Heart left ventricle (tissue), 13 donors: ENCODE measurements at regions not wholly inside any gene's neighbourhood (a gene's known extent, or its start where the extent isn't known, plus 50 kb on each side); places are given as distances from the start of the nearest gene placed in this dataset.

ENCODE experiments used
- POLR2A ChIP-seq, 2 donors: fragments of 450-650 bp; IDR thresholded peaks; one replicate each; pipeline ENCODE4 v1.6.1; 2017; ENCODE audit warnings: antibody characterized with exemption in 2 of 2, mild to moderate bottlenecking in 2 of 2, moderate library complexity in 2 of 2
- TF ChIP-seq, protein P1 (sequence below), 12 donors: fragments of 200-600 bp; sonication (generic) in 4 of 12; IDR thresholded peaks; one replicate each; pipeline versions ENCODE4 v1.5.0 to v1.8.0; 2018 to 2022; ENCODE audit warnings: antibody characterized with exemption in 12 of 12, mild to moderate bottlenecking in 5 of 12
- donor health status: ischemic (EF 13 %, LVEDD 7.1; RV severe dilation, severe dysfunction).
- donor health status: DM: no; HTN: yes; CAD: no.
- donor health status: DM: no; HTN: no; CAD: no.
- donor health status: ischemic (EF 25% LVEDD 6.9; RV normal size, moderate dysfunction).
- donor health status: ischemic (EF 25% LVEDD 5.7; RV mildly dilated, moderate dysfunction).
- donor health status: ischemic (EF 35%, LVEDD 5.7; RV mildly dilated, moderate dysfunction).
- donor health status: nonischemic (EF 11% LVEDD 7.7; RV severe dilation, severe dysfunction).
- donor health status: DM: yes; HTN: yes; CAD: no.
- donor health status: PGD.
- donor health status: ischemic (EF 29% LVEDD 5.4; RV normal size, mild dysfunction).
- donor health status: nonischemic (EF 23%, LVEDD 6.1; RV moderate dilation, normal function).

DNA sequence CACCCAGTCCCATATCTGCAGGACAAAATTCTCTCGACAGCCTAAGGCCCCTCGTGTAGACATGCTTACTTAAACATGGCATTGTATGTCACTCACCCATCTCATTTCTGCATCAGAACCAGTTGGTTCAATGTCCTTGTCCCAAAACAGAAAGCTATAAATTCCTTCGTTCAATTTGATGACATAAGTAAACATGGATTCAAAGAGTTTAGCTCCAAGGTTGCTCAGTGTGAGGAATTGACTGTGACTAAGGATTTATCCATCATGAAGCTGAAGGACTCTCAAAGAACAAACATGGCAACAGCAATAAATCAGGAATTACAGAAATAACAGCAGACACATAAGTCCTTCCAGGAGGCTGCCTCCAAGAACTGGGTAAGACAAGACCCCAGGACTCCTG, 237.2 kb downstream of the TOMM20 start:
- TF ChIP-seq, protein P1, sequence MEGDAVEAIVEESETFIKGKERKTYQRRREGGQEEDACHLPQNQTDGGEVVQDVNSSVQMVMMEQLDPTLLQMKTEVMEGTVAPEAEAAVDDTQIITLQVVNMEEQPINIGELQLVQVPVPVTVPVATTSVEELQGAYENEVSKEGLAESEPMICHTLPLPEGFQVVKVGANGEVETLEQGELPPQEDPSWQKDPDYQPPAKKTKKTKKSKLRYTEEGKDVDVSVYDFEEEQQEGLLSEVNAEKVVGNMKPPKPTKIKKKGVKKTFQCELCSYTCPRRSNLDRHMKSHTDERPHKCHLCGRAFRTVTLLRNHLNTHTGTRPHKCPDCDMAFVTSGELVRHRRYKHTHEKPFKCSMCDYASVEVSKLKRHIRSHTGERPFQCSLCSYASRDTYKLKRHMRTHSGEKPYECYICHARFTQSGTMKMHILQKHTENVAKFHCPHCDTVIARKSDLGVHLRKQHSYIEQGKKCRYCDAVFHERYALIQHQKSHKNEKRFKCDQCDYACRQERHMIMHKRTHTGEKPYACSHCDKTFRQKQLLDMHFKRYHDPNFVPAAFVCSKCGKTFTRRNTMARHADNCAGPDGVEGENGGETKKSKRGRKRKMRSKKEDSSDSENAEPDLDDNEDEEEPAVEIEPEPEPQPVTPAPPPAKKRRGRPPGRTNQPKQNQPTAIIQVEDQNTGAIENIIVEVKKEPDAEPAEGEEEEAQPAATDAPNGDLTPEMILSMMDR (IDR thresholded peaks at IDR 0.05), result no peak
- no peak for TF ChIP-seq POLR2A (IDR thresholded peaks at IDR 0.05)
